ENCODE measurements at regions not wholly inside any gene's neighbourhood (a gene's known extent, or its start where the extent isn't known, plus 50 kb on each side); places are given as distances from the start of the nearest gene placed in this dataset.

DNA sequence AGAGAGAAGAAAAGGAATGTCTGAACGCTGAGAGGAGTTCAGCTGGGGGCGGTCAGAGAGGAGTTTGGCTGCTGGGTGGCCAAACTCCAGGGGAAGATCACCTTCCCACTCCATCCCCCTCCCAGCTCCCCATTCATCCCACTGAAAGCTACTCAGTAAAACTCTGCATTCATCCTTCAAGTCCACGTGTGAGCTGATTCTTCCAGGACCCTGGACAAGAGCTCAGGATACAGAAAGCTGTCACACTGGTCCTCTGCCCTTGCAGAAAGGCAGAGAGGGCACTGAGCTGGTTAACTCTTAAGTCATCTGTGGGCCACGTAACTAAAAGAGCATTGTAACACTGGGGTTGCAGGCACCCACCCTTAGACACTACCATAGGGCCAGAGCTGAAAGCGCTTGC is 132.1 kb upstream of the ARL4C start:
- H3K9ac ChIP-seq (ENCODE audit: control insufficient read depth, insufficient read depth, low read length), result no peak overlapping the region
- WGBS (ENCODE audit: insufficient coverage, insufficient replicate concordance, low lambda C conversion rate, missing lambda C conversion rate), result 15% methylated on average over 4 of the region's 5 CpGs
- intact Hi-C loops (cut with micrococcal nuclease; ENCODE audit: unreplicated experiment), result no loop called here
- in situ Hi-C loops (cut with MboI), result no loop called here
- H3K4me2 ChIP-seq (ENCODE audit: control insufficient read depth, insufficient read depth), result no peak overlapping the region
- no peak overlapping the region for H2AFZ ChIP-seq (ENCODE audit: control insufficient read depth, low read depth, low read length)
- H3K79me2 ChIP-seq (ENCODE audit: control insufficient read depth, insufficient read depth, low read length), result no peaks in the 10 kb centered on the region
- ChIA-PET SMC1A (ENCODE audit: uncharacterized antibody, unreplicated experiment) (interaction anchor here (1.6 kb wide), 1 partner anchor 14 kb away, joined by 3 read pairs; no protein-coding TSS in a partner anchor), CTCF (no interaction called here), POLR2A (no interaction called here), RAD21 (ENCODE audit: unreplicated experiment) (no interaction called here)
- 0 out of 4 replicates have a peak, but pooled peaks cover 0 to 3% of the 10 kb centered on the region in 2 experiments for H3K27me3 ChIP-seq (replicated peaks in 1 of 2; ENCODE audit: control insufficient read depth in 2 of 2, insufficient read depth in 2 of 2, low read length in 1 of 2)
- H3K4me1 ChIP-seq (ENCODE audit: control insufficient read depth, insufficient read depth, low read length), result no peaks in the 10 kb centered on the region
- H3K27ac ChIP-seq (ENCODE audit: control insufficient read depth, insufficient read depth), result no peak overlapping the region
- DNase-seq (ENCODE audit: low read depth, low spot score), result no peak
- H3K9me3 ChIP-seq (replicated peaks; ENCODE audit: control insufficient read depth, insufficient read depth, low read length), result no peaks in the 10 kb centered on the region
- H3K4me3 ChIP-seq, result no peak overlapping the region
- TF ChIP-seq CEBPB (IDR thresholded peaks at IDR 0.05; ENCODE audit: borderline replicate concordance in 1 of 2, low read depth in 2 of 2, low read length in 2 of 2), result no peak
- no peak for TF ChIP-seq MEF2B (IDR thresholded peaks at IDR 0.05; ENCODE audit: partially characterized antibody, poor library complexity, severe bottlenecking)
- TF ChIP-seq MYC (IDR thresholded peaks at IDR 0.05; ENCODE audit: insufficient read depth, insufficient read length, insufficient replicate concordance, low read length, severe bottlenecking), result no peak
- no peak for TF ChIP-seq TCF3 (IDR thresholded peaks at IDR 0.05; ENCODE audit: borderline replicate concordance, insufficient read depth, low read depth, low read length)
- TF ChIP-seq, protein P1, sequence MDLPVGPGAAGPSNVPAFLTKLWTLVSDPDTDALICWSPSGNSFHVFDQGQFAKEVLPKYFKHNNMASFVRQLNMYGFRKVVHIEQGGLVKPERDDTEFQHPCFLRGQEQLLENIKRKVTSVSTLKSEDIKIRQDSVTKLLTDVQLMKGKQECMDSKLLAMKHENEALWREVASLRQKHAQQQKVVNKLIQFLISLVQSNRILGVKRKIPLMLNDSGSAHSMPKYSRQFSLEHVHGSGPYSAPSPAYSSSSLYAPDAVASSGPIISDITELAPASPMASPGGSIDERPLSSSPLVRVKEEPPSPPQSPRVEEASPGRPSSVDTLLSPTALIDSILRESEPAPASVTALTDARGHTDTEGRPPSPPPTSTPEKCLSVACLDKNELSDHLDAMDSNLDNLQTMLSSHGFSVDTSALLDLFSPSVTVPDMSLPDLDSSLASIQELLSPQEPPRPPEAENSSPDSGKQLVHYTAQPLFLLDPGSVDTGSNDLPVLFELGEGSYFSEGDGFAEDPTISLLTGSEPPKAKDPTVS (IDR thresholded peaks at IDR 0.05; ENCODE audit: low read depth, low read length), result no peak
- no peak for TF ChIP-seq CHD4 (IDR thresholded peaks at IDR 0.05)
- TF ChIP-seq EP300 (IDR thresholded peaks at IDR 0.05; ENCODE audit: borderline replicate concordance in 1 of 2, control insufficient read depth in 1 of 2, low read depth in 2 of 2, low read length in 2 of 2), result no peak
- TF ChIP-seq FOS (IDR thresholded peaks at IDR 0.05; ENCODE audit: borderline replicate concordance, extremely low read depth, insufficient read length), result no peak
- TF ChIP-seq HDGF (IDR thresholded peaks at IDR 0.05), result no peak
- TF ChIP-seq, protein P2, sequence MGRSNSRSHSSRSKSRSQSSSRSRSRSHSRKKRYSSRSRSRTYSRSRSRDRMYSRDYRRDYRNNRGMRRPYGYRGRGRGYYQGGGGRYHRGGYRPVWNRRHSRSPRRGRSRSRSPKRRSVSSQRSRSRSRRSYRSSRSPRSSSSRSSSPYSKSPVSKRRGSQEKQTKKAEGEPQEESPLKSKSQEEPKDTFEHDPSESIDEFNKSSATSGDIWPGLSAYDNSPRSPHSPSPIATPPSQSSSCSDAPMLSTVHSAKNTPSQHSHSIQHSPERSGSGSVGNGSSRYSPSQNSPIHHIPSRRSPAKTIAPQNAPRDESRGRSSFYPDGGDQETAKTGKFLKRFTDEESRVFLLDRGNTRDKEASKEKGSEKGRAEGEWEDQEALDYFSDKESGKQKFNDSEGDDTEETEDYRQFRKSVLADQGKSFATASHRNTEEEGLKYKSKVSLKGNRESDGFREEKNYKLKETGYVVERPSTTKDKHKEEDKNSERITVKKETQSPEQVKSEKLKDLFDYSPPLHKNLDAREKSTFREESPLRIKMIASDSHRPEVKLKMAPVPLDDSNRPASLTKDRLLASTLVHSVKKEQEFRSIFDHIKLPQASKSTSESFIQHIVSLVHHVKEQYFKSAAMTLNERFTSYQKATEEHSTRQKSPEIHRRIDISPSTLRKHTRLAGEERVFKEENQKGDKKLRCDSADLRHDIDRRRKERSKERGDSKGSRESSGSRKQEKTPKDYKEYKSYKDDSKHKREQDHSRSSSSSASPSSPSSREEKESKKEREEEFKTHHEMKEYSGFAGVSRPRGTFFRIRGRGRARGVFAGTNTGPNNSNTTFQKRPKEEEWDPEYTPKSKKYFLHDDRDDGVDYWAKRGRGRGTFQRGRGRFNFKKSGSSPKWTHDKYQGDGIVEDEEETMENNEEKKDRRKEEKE (IDR thresholded peaks at IDR 0.05), result no peak
- TF ChIP-seq RAD21 (IDR thresholded peaks at IDR 0.05; ENCODE audit: insufficient read depth, low read depth, low read length), result no peak
- no peak for TF ChIP-seq IKZF1 (conservative IDR thresholded peaks at IDR 0.05)
- no peak for TF ChIP-seq RUNX3 (IDR thresholded peaks at IDR 0.05; ENCODE audit: low read length)
- TF ChIP-seq POLR2A (IDR thresholded peaks at IDR 0.05; ENCODE audit: low read depth, low read length), result no peak
- H4K20me1 ChIP-seq (ENCODE audit: control insufficient read depth, insufficient read depth), result no peaks in the 10 kb centered on the region
- FAIRE-seq, result no peak
- ATAC-seq, result no peak
- H3K36me3 ChIP-seq (ENCODE audit: control insufficient read depth in 2 of 2, insufficient read depth in 2 of 2, low read length in 1 of 2), result no peaks in the 10 kb centered on the region
- no TSS peak for BruUV-seq (replicated peaks)
